WTC11 (cell line): ENCODE measurements at regions not wholly inside any gene's neighbourhood (a gene's known extent, or its start where the extent isn't known, plus 50 kb on each side); places are given as distances from the start of the nearest gene placed in this dataset.
A peak's percentile ranks its signal among the peaks of the same experiment; 100 is the strongest.

Source experiments
- ATAC-seq: fragments of 200-7000 bp; cut with Tn5 transposase; 2 replicates; pipeline ENCODE4 v1.10.0; 2021; ENCODE audit warnings: mild to moderate bottlenecking, moderate library complexity
- CTCF ChIA-PET: fragments of 300-600 bp; sonication (Branson Sonifier 250); formaldehyde crosslinking; loops from one replicate; lab custom pipeline; 2021; ENCODE audit warnings: antibody characterized with exemption; lab: Charles Lee
- POLR2A ChIA-PET: fragments of 350-600 bp; sonication (Branson Sonifier 250); formaldehyde crosslinking; loops from one replicate; lab custom pipeline; 2021; ENCODE audit warnings: antibody characterized with exemption; lab: Charles Lee
- DNase-seq: peaks from one replicate; pipeline ENCODE4 v3.0.0; 2021; ENCODE audit warnings: low spot score
- H3K27ac Mint-ChIP-seq: 2 replicates; pipeline ENCODE4 v1.8.0; 2021; ENCODE audit warnings: mixed read lengths
- H3K27me3 Mint-ChIP-seq: 2 replicates; pipeline ENCODE4 v1.8.0; 2021; ENCODE audit warnings: low read depth, mild to moderate bottlenecking, moderate library complexity, mixed read lengths
- H3K36me3 Mint-ChIP-seq: 2 replicates; pipeline ENCODE4 v1.8.0; 2021; ENCODE audit warnings: mixed read lengths
- H3K4me1 Mint-ChIP-seq: 2 replicates; pipeline ENCODE4 v1.8.0; 2022; ENCODE audit warnings: mixed read lengths
- H3K4me3 Mint-ChIP-seq: 2 replicates; pipeline ENCODE4 v1.8.0; 2021; ENCODE audit warnings: mild to moderate bottlenecking, moderate library complexity, mixed read lengths
- H3K9me3 Mint-ChIP-seq: 2 replicates; pipeline ENCODE4 v1.8.0; 2021; ENCODE audit warnings: mixed read lengths
- AFF4 ChIP-seq: sonication (generic); formaldehyde crosslinking; IDR thresholded peaks from 2 replicates; pipeline ENCODE4 v1.8.1; 2023; ENCODE audit warnings: mild to moderate bottlenecking, missing genetic modification reagents, borderline replicate concordance
- E2F4 ChIP-seq: sonication (generic); formaldehyde crosslinking; IDR thresholded peaks from 2 replicates; pipeline ENCODE4 v1.8.1; 2022; ENCODE audit warnings: low read depth, mild to moderate bottlenecking, moderate library complexity, missing genetic modification reagents, borderline replicate concordance
- FOXP4 ChIP-seq: sonication (generic); formaldehyde crosslinking; IDR thresholded peaks from 2 replicates; pipeline ENCODE4 v1.8.0; 2022; ENCODE audit warnings: mild to moderate bottlenecking, missing genetic modification reagents
- GRHL2 ChIP-seq: fragments of 250-450 bp; sonication (Bioruptor Pico); IDR thresholded peaks from 2 replicates; pipeline ENCODE4 v1.8.0; 2022; ENCODE audit warnings: mild to moderate bottlenecking, moderate library complexity; ENCODE audit not compliant: insufficient replicate concordance, severe bottlenecking
- GTF2I ChIP-seq: fragments of 250-450 bp; sonication (Bioruptor Pico); conservative IDR thresholded peaks from 2 replicates; pipeline ENCODE4 v1.4.0; 2021; ENCODE audit warnings: mild to moderate bottlenecking
- IRF1 ChIP-seq: sonication (generic); formaldehyde crosslinking; IDR thresholded peaks from 2 replicates; pipeline ENCODE4 v1.8.0; 2023; ENCODE audit warnings: missing genetic modification reagents
- OVOL2 ChIP-seq: fragments of 250-450 bp; sonication (Bioruptor Pico); IDR thresholded peaks from 2 replicates; pipeline ENCODE4 v1.9.0; 2021; ENCODE audit warnings: mild to moderate bottlenecking, borderline replicate concordance
- PRDM15 ChIP-seq: sonication (generic); formaldehyde crosslinking; IDR thresholded peaks from 2 replicates; pipeline ENCODE4 v1.8.0; 2022; ENCODE audit warnings: missing genetic modification reagents
- SMAD3 ChIP-seq: sonication (generic); formaldehyde crosslinking; IDR thresholded peaks from 2 replicates; pipeline ENCODE4 v1.8.0; 2022; ENCODE audit warnings: missing genetic modification reagents, mild to moderate bottlenecking, borderline replicate concordance
- SP1 ChIP-seq: sonication (generic); formaldehyde crosslinking; conservative IDR thresholded peaks from 2 replicates; pipeline ENCODE4 v1.8.1; 2022; ENCODE audit warnings: missing genetic modification reagents
- TCF7 ChIP-seq: sonication (generic); formaldehyde crosslinking; IDR thresholded peaks from 2 replicates; pipeline ENCODE4 v1.8.0; 2022; ENCODE audit warnings: mild to moderate bottlenecking, low read depth, missing genetic modification reagents, moderate library complexity
- ZNF121 ChIP-seq: sonication (generic); formaldehyde crosslinking; IDR thresholded peaks from 2 replicates; pipeline ENCODE4 v1.8.0; 2023; ENCODE audit warnings: missing genetic modification reagents
- ZNF263 ChIP-seq: sonication (generic); formaldehyde crosslinking; IDR thresholded peaks from 2 replicates; pipeline ENCODE4 v1.8.1; 2022; ENCODE audit warnings: low read depth, mild to moderate bottlenecking, moderate library complexity, missing genetic modification reagents
- ZNF423 ChIP-seq: fragments of 250-450 bp; sonication (Bioruptor Pico); IDR thresholded peaks from 2 replicates; pipeline ENCODE4 v2.1.2; 2022; ENCODE audit warnings: mild to moderate bottlenecking, moderate library complexity

GRCh38 chr13:27014406-27015359 is 156.9 kb downstream of the USP12 start:
- H3K36me3 Mint-ChIP-seq = no peaks in the 10 kb centered on the region
- H3K9me3 Mint-ChIP-seq = no peaks in the 10 kb centered on the region
- DNase-seq (no peak), ATAC-seq (peak; percentile 50; the same call in 1 of the 2 replicates)
- peaks cover 2% of the 10 kb centered on the region; the same call in 1 of the 2 replicates for H3K27me3 Mint-ChIP-seq
- no peak overlapping the region for H3K4me3 Mint-ChIP-seq
- peaks cover 21% of the 10 kb centered on the region for H3K4me1 Mint-ChIP-seq
- no peak overlapping the region; the same call in 1 of the 2 replicates for H3K27ac Mint-ChIP-seq
- POLR2A ChIA-PET = no interaction called here
- CTCF ChIA-PET = interaction anchor here (1.3 kb wide), 1 partner anchor 348 kb away, joined by 3 read pairs; no protein-coding TSS in a partner anchor
- TF ChIP-seq ZNF423 (CRISPR knock-in tag) (no peak), SP1 (CRISPR knock-in tag) (no peak)
- TF ChIP-seq, all 79 proteins: peak for 0

- H3K36me3 Mint-ChIP-seq = no peaks in the 10 kb centered on the region
- H3K4me1 Mint-ChIP-seq = peaks cover 6% of the 10 kb centered on the region
- peaks cover 2% of the 10 kb centered on the region for H3K27me3 Mint-ChIP-seq
- no peak overlapping the region for H3K4me3 Mint-ChIP-seq
- no peak overlapping the region for H3K27ac Mint-ChIP-seq
- TF ChIP-seq OVOL2 (CRISPR knock-in tag) = no peak
- TF ChIP-seq GTF2I (CRISPR knock-in tag) = no peak
- ATAC-seq = no peak
- H3K9me3 Mint-ChIP-seq = no peaks in the 10 kb centered on the region
- CTCF ChIA-PET = no interaction called here
- DNase-seq = no peak
- POLR2A ChIA-PET = no interaction called here
These were observed 159.0 kb downstream of the USP12 start for GRCh38 chr13:27012482-27013197.

- no peak for DNase-seq
- Mint-ChIP-seq H3K4me3 (no peak overlapping the region), H3K9me3 (no peaks in the 10 kb centered on the region), H3K36me3 (no peaks in the 10 kb centered on the region), H3K27me3 (peaks cover 8% of the 10 kb centered on the region), H3K4me1 (peaks cover 14% of the 10 kb centered on the region), H3K27ac (no peak overlapping the region)
- ChIA-PET CTCF (no interaction called here), POLR2A (no interaction called here)
- no peak for ATAC-seq
- TF ChIP-seq ZNF121 (CRISPR knock-in tag) (no peak), TCF7 (CRISPR knock-in tag) (no peak), FOXP4 (no peak), SMAD3 (no peak), GRHL2 (no peak), GTF2I (CRISPR knock-in tag) (no peak), IRF1 (CRISPR knock-in tag) (no peak), E2F4 (CRISPR knock-in tag) (no peak), ZNF423 (CRISPR knock-in tag) (no peak), AFF4 (CRISPR knock-in tag) (no peak), ZNF263 (CRISPR knock-in tag) (no peak), PRDM15 (no peak)
These were observed 159.9 kb downstream of the USP12 start for GRCh38 chr13:27011661-27012060.
